H9 (cell line): ENCODE measurements at regions not wholly inside any gene's neighbourhood (a gene's known extent, or its start where the extent isn't known, plus 50 kb on each side); places are given as distances from the start of the nearest gene placed in this dataset.
"Not testable (repeated sequence)": the region's sequence is repeated elsewhere in the genome, so short reads cannot be mapped to it uniquely, and the experiment has no call there.

Source experiments
- DNase-seq: peaks from one replicate; pipeline ENCODE4 v3.0.0-alpha.2; 2017
- H2AFZ ChIP-seq: one replicate; pipeline ENCODE4 v1.6.1; 2013; ENCODE audit warnings: mild to moderate bottlenecking, low read length, control low read depth, moderate library complexity
- H2AK5ac ChIP-seq: 2 replicates; pipeline ENCODE4 v1.6.1; 2013; ENCODE audit warnings: low read length, control low read depth, mixed read lengths; ENCODE audit not compliant: insufficient read length
- H2BK120ac ChIP-seq: one replicate; pipeline ENCODE4 v1.6.1; 2013; ENCODE audit warnings: low read depth, mild to moderate bottlenecking, low read length, control low read depth, inconsistent platforms; ENCODE audit not compliant: poor library complexity, severe bottlenecking
- H2BK12ac ChIP-seq: 2 replicates; pipeline ENCODE4 v1.6.1; 2013; ENCODE audit warnings: low read length, control low read depth, mixed read lengths, low read depth; ENCODE audit not compliant: insufficient read length
- H2BK15ac ChIP-seq: 2 replicates; pipeline ENCODE4 v1.6.1; 2013; ENCODE audit warnings: low read depth, low read length, control low read depth
- H2BK20ac ChIP-seq: one replicate; pipeline ENCODE4 v1.6.1; 2013; ENCODE audit warnings: low read depth, mild to moderate bottlenecking, low read length, control low read depth, inconsistent platforms; ENCODE audit not compliant: poor library complexity, severe bottlenecking
- H2BK5ac ChIP-seq: 2 replicates; pipeline ENCODE4 v1.6.1; 2013; ENCODE audit warnings: low read length, control low read depth, mixed read lengths; ENCODE audit not compliant: insufficient read length
- H3K14ac ChIP-seq: 2 replicates; pipeline ENCODE4 v1.6.1; 2013; ENCODE audit warnings: low read length, control low read depth; ENCODE audit not compliant: insufficient read depth
- H3K18ac ChIP-seq: 2 replicates; pipeline ENCODE4 v1.6.1; 2013; ENCODE audit warnings: low read depth, mild to moderate bottlenecking, mixed read lengths, low read length, control low read depth; ENCODE audit not compliant: insufficient read length
- H3K23ac ChIP-seq: 2 replicates; pipeline ENCODE4 v1.6.1; 2013; ENCODE audit warnings: low read length, control low read depth, mixed read lengths, low read depth; ENCODE audit not compliant: insufficient read length
- H3K23me2 ChIP-seq: 2 replicates; pipeline ENCODE4 v1.6.1; 2013; ENCODE audit warnings: low read depth, mild to moderate bottlenecking, mixed read lengths, low read length, control low read depth; ENCODE audit not compliant: insufficient read length, poor library complexity, severe bottlenecking
- H3K27ac ChIP-seq: 2 replicates; pipeline ENCODE4 v1.5.1; 2013; ENCODE audit warnings: low read length, control low read depth, mixed read lengths, low read depth; ENCODE audit not compliant: insufficient read length
- H3K27me3 ChIP-seq: 2 replicates; pipeline ENCODE4 v1.6.1; 2013; ENCODE audit warnings: low read length, control low read depth, inconsistent platforms; ENCODE audit not compliant: insufficient read depth
- H3K4ac ChIP-seq: 2 replicates; pipeline ENCODE4 v1.6.1; 2013; ENCODE audit warnings: low read depth, mild to moderate bottlenecking, control low read depth, inconsistent platforms, low read length, moderate library complexity
- H3K4me1 ChIP-seq: 2 replicates; pipeline ENCODE4 v1.6.1; 2013; ENCODE audit warnings: low read length, control low read depth, inconsistent platforms; ENCODE audit not compliant: insufficient read depth
- H3K4me2 ChIP-seq: 2 replicates; pipeline ENCODE4 v1.6.1; 2013; ENCODE audit warnings: low read length, control low read depth, mixed read lengths; ENCODE audit not compliant: insufficient read length, insufficient read depth
- H3K56ac ChIP-seq: 2 replicates; pipeline ENCODE4 v1.6.1; 2013; ENCODE audit warnings: low read depth, mild to moderate bottlenecking, mixed read lengths, low read length, control low read depth; ENCODE audit not compliant: insufficient read length
- H3K79me1 ChIP-seq: 2 replicates; pipeline ENCODE4 v1.6.1; 2013; ENCODE audit warnings: low read depth, mild to moderate bottlenecking, moderate library complexity, low read length, control low read depth, inconsistent platforms; ENCODE audit not compliant: insufficient read depth, poor library complexity, severe bottlenecking
- H3K79me2 ChIP-seq: 2 replicates; pipeline ENCODE4 v1.6.1; 2013; ENCODE audit warnings: low read length, control low read depth, inconsistent platforms; ENCODE audit not compliant: insufficient read depth
- H3K9ac ChIP-seq: 2 replicates; pipeline ENCODE4 v1.6.1; 2013; ENCODE audit warnings: low read length, control low read depth, mixed read lengths; ENCODE audit not compliant: insufficient read length; ENCODE audit errors: extremely low read depth
- H3K9me3 ChIP-seq: one replicate; pipeline ENCODE4 v1.6.1; 2013; ENCODE audit warnings: low read depth, low read length, inconsistent platforms; ENCODE audit not compliant: control insufficient read depth
- H3T11ph ChIP-seq: one replicate; pipeline ENCODE4 v1.6.1; 2013; ENCODE audit warnings: mild to moderate bottlenecking, low read length, control low read depth, inconsistent platforms
- H4K20me1 ChIP-seq: one replicate; pipeline ENCODE4 v1.6.1; 2013; ENCODE audit not compliant: control insufficient read depth, insufficient read length, insufficient read depth
- H4K5ac ChIP-seq: 2 replicates; pipeline ENCODE4 v1.6.1; 2013; ENCODE audit warnings: low read depth, mild to moderate bottlenecking, mixed read lengths, low read length, control low read depth; ENCODE audit not compliant: insufficient read length
- H4K8ac ChIP-seq: replicated peaks from 2 replicates; pipeline ENCODE4 v1.6.1; 2013; ENCODE audit warnings: low read length, control low read depth, mixed read lengths, low read depth; ENCODE audit not compliant: insufficient read length
- H4K91ac ChIP-seq: 2 replicates; pipeline ENCODE4 v1.6.1; 2013; ENCODE audit warnings: low read depth, mild to moderate bottlenecking, moderate library complexity, mixed read lengths, low read length, control low read depth; ENCODE audit not compliant: insufficient read length
- H3K27ac Mint-ChIP-seq, 3 experiments: 2 replicates in 2 of 3; 3 replicates in 1 of 3; pipeline ENCODE4 v1.8.0; 2020 to 2021; ENCODE audit warnings: mixed read lengths in 3 of 3, mild to moderate bottlenecking in 1 of 3, moderate library complexity in 1 of 3
- H3K27me3 Mint-ChIP-seq: 2 replicates; pipeline ENCODE4 v1.8.0; 2021; ENCODE audit warnings: low read depth, mild to moderate bottlenecking, moderate library complexity, mixed read lengths
- H3K36me3 Mint-ChIP-seq, 3 experiments: 2 replicates in 2 of 3; 3 replicates in 1 of 3; pipeline ENCODE4 v1.8.0; 2020 to 2021; ENCODE audit warnings: low read depth in 3 of 3, mixed read lengths in 3 of 3; ENCODE audit not compliant: insufficient read depth in 1 of 3
- H3K4me1 Mint-ChIP-seq, 2 experiments: 2 replicates each; pipeline ENCODE4 v1.8.0; 2020; ENCODE audit warnings: mixed read lengths in 2 of 2
- H3K4me3 Mint-ChIP-seq, 2 experiments: 2 replicates in 1 of 2; 3 replicates in 1 of 2; pipeline ENCODE4 v1.8.0; 2020 to 2021; ENCODE audit warnings: mild to moderate bottlenecking in 2 of 2, mixed read lengths in 2 of 2, moderate library complexity in 1 of 2
- H3K9me3 Mint-ChIP-seq, 2 experiments: 2 replicates in 1 of 2; 3 replicates in 1 of 2; pipeline ENCODE4 v1.8.0; 2020; ENCODE audit warnings: mild to moderate bottlenecking in 2 of 2, mixed read lengths in 2 of 2, moderate library complexity in 1 of 2
- CTCF ChIP-seq: fragments of 200-600 bp; sonication (generic); conservative IDR thresholded peaks from 3 replicates; pipeline ENCODE4 v1.8.0; 2021; ENCODE audit warnings: antibody characterized with exemption, mild to moderate bottlenecking
- WGBS: extraction: QIAGEN DNeasy Blood & Tissue Kit; methylation state at CpG from one replicate; pipeline ENCODE4 v1.1.7; 2013; ENCODE audit warnings: missing lambda C conversion rate, low lambda C conversion rate, mixed read lengths; ENCODE audit not compliant: insufficient read length; ENCODE audit errors: extremely low coverage; 5-methylcytosine and 5-hydroxymethylcytosine counted together

- Histone ChIP-seq H3K9ac (no peak overlapping the region), H2AFZ (no peak overlapping the region), H4K8ac (no peak overlapping the region), H2BK20ac (no peak overlapping the region), H4K20me1 (no peaks in the 10 kb centered on the region), H2BK15ac (no peak overlapping the region), H3K4me1 (no peaks in the 10 kb centered on the region), H3K23me2 (no peaks in the 10 kb centered on the region), H4K91ac (no peak overlapping the region), H3K18ac (no peak overlapping the region), H2BK5ac (no peak overlapping the region), H3K79me1 (no peaks in the 10 kb centered on the region), H3K56ac (no peak overlapping the region), H4K5ac (no peak overlapping the region), H3K14ac (no peak overlapping the region), H3K23ac (no peak overlapping the region), H3K9me3 (no peaks in the 10 kb centered on the region), H3K79me2 (no peaks in the 10 kb centered on the region), H3K4ac (no peak overlapping the region), H3K4me2 (no peak overlapping the region), H2AK5ac (no peak overlapping the region), H2BK120ac (no peak overlapping the region), H2BK12ac (no peak overlapping the region), H3T11ph (no peak overlapping the region), H3K27ac (no peak overlapping the region), H3K27me3 (no peaks in the 10 kb centered on the region)
- TF ChIP-seq CTCF = no peak
- Mint-ChIP-seq H3K9me3 (peaks cover 3 to 12% of the 10 kb centered on the region in 2 experiments; a peak in 4 of 5 replicates), H3K27ac (no peak overlapping the region), H3K27me3 (peaks cover 2% of the 10 kb centered on the region; the same call in 1 of the 2 replicates), H3K4me3 (no peak overlapping the region), H3K4me1 (peaks cover 7 to 8% of the 10 kb centered on the region in 2 experiments), H3K36me3 (peaks cover 2 to 10% (median 8%) of the 10 kb centered on the region in 3 experiments; a peak in 4 of 7 replicates)
- no CpG with 5 or more reads among the region's 3 CpGs for WGBS
- no peak for DNase-seq
These were observed 77.9 kb upstream of the EDEM3 start for GRCh38 chr1:184832517-184832916.

GRCh38 chr1:184829496-184829895 lies 74.8 kb upstream of the EDEM3 start:
- not testable (repeated sequence) for H3K23ac ChIP-seq, H4K20me1 ChIP-seq, H3K4ac ChIP-seq, H3K18ac ChIP-seq, H3K27me3 ChIP-seq, H4K5ac ChIP-seq, H3K4me2 ChIP-seq, H3K4me1 Mint-ChIP-seq, H3K27ac ChIP-seq, H3K9ac ChIP-seq, H3K23me2 ChIP-seq, H2BK15ac ChIP-seq, H2AFZ ChIP-seq, H2BK5ac ChIP-seq, H3K27ac Mint-ChIP-seq, H3K79me1 ChIP-seq, H2BK120ac ChIP-seq, H2AK5ac ChIP-seq, H3K56ac ChIP-seq, H2BK20ac ChIP-seq, H4K91ac ChIP-seq, H2BK12ac ChIP-seq, H3K36me3 Mint-ChIP-seq, DNase-seq, H3K4me1 ChIP-seq, H3T11ph ChIP-seq, H4K8ac ChIP-seq, H3K9me3 Mint-ChIP-seq, H3K79me2 ChIP-seq, H3K27me3 Mint-ChIP-seq, H3K4me3 Mint-ChIP-seq, H3K14ac ChIP-seq, H3K9me3 ChIP-seq
- no CpG with 5 or more reads among the region's 6 CpGs for WGBS
